GM13977 (cell line): ENCODE measurements at regions not wholly inside any gene's neighbourhood (a gene's known extent, or its start where the extent isn't known, plus 50 kb on each side); places are given as distances from the start of the nearest gene placed in this dataset.

Source experiments
- DNase-seq: peaks from one replicate; pipeline ENCODE4 v3.0.0; 2012; ENCODE audit warnings: low spot score
- in situ Hi-C: fragments of 300-500 bp; cut with MboI; formaldehyde crosslinking; loops from one replicate; pipeline ENCODE4 v1.12.0; 2022; ENCODE audit warnings: low sequenced_read_pairs, low pct_unique_long_range_greater_than_20kb, mixed read lengths, inconsistent platforms; ENCODE audit not compliant: unreplicated experiment
- TF ChIP-seq, protein P1 (sequence below): IDR thresholded peaks from 2 replicates; pipeline ENCODE4 v1.5.1; 2012; ENCODE audit warnings: mild to moderate bottlenecking, control low read depth; ENCODE audit not compliant: insufficient read depth; ENCODE audit errors: extremely low read depth, missing control alignments

GRCh38 chr6:44733126-44733525, 345.6 kb downstream of the CDC5L start:
- no peak for DNase-seq
- TF ChIP-seq, protein P1, sequence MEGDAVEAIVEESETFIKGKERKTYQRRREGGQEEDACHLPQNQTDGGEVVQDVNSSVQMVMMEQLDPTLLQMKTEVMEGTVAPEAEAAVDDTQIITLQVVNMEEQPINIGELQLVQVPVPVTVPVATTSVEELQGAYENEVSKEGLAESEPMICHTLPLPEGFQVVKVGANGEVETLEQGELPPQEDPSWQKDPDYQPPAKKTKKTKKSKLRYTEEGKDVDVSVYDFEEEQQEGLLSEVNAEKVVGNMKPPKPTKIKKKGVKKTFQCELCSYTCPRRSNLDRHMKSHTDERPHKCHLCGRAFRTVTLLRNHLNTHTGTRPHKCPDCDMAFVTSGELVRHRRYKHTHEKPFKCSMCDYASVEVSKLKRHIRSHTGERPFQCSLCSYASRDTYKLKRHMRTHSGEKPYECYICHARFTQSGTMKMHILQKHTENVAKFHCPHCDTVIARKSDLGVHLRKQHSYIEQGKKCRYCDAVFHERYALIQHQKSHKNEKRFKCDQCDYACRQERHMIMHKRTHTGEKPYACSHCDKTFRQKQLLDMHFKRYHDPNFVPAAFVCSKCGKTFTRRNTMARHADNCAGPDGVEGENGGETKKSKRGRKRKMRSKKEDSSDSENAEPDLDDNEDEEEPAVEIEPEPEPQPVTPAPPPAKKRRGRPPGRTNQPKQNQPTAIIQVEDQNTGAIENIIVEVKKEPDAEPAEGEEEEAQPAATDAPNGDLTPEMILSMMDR = no peak
- in situ Hi-C loops = no loop called here

GRCh38 chr6:44733868-44734267, 346.4 kb downstream of the CDC5L start:
- TF ChIP-seq, protein P1 = no peak
- no peak for DNase-seq
- in situ Hi-C loops = no loop called here

DNA sequence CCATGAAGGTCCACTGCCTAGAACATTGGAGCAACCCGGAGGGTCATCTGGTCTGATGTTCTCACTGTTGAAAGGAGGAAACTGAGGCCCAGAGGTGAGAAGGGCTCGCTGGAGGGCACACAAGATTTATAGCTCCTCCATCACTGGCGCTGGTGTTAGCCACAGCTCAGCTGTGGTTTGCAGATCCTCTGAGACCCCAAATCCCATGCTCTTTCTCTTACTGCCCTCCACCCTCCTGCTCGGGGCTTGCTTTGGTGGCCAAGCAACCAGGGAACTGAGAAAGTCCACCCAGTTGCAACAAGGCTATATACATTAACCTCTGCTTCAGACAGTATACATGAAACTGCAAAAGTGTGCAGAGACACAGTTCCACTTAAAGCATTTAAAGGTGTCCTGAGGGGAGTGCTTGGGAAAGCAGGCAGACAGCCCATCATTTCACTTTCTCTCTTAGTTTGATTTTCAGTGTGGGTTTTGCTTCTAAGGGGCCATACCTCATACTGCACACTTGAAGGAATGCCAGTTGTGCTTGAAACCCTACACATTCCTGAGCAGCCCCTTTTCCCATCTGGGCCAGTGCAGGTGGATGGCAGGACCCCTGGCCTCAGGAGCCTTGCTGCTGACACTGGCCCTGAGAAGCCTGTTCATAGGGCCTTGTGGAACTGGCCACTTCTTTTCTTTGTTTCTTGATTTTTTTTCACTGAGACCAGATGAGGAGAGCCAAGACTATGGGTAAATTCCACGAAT, 347.6 kb downstream of the CDC5L start:
- TF ChIP-seq, protein P1 = no peak
- in situ Hi-C loops = no loop called here
- no peak for DNase-seq

- in situ Hi-C loops = no loop called here
- DNase-seq = no peak
- TF ChIP-seq, protein P1 = no peak
Measured at GRCh38 chr6:44735630-44735963, 348.1 kb downstream of the CDC5L start.

GRCh38 chr6:44737341-44737740, 349.8 kb downstream of the CDC5L start:
- TF ChIP-seq, protein P1 = no peak
- in situ Hi-C loops = no loop called here
- no peak for DNase-seq

DNA sequence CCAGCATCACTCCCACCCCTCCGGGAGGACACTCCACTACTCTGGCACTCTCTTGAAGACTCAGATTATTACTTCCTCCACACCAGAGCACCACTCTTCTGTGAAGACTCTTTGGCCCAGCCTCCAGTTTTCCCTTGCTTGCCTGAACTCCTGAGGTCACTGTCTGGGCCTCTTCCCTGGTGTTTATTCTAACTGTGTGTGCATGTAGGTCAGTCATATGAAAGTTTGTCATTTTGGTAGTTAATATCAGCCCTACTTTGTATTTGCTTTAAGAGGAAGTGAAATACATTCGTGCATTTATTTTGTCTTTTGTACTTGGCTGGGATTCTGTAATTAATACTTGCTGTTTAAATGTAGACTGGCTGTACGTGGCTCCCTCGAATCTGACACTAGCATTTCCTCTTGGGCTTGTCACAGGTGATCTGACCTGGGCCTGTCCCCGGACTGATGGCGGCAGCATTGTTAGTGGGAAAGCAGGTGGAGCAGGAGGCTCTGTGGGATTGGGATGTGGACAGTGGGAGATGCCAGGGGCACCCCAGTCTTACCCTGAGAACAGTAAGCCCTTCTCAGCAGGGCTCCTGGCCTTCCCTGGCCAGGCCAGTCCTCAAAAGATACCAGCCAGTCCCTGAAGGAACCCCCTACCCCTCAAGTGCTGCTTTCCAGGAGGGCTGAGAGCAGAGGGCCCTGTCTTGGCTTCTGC, 350.5 kb downstream of the CDC5L start:
- TF ChIP-seq, protein P1 = no peak
- in situ Hi-C loops = no loop called here
- DNase-seq = no peak
